Activated B cell treated with CpG ODN at 0.5 μM for 24 hours (primary cell): ENCODE measurements at regions not wholly inside any gene's neighbourhood (a gene's known extent, or its start where the extent isn't known, plus 50 kb on each side); places are given as distances from the start of the nearest gene placed in this dataset.

Experiments used
- ATAC-seq: fragments of 200-7000 bp; cut with Tn5 transposase; one replicate; pipeline ENCODE4 v1.10.0; 2021; ENCODE audit warnings: low read depth, mild to moderate bottlenecking, moderate library complexity
- CTCF ChIA-PET: fragments of 350-600 bp; sonication (Branson Sonifier 250); formaldehyde crosslinking; loops from one replicate; lab custom pipeline; 2021; ENCODE audit warnings: antibody characterized with exemption; lab: Charles Lee
- POLR2A ChIA-PET: fragments of 350-600 bp; sonication (Branson Sonifier 250); formaldehyde crosslinking; loops from one replicate; lab custom pipeline; 2021; ENCODE audit warnings: antibody characterized with exemption; lab: Charles Lee
- DNase-seq: peaks from one replicate; pipeline ENCODE4 v3.0.0; 2022
- H3K27ac Mint-ChIP-seq: one replicate; pipeline ENCODE4 v1.8.0; 2020; ENCODE audit warnings: mixed read lengths
- H3K27me3 Mint-ChIP-seq: one replicate; pipeline ENCODE4 v1.8.0; 2021; ENCODE audit warnings: mixed read lengths
- H3K36me3 Mint-ChIP-seq: one replicate; pipeline ENCODE4 v1.8.0; 2021; ENCODE audit warnings: low read depth, mixed read lengths
- H3K4me1 Mint-ChIP-seq: one replicate; pipeline ENCODE4 v1.8.0; 2021; ENCODE audit warnings: mixed read lengths
- H3K4me3 Mint-ChIP-seq: one replicate; pipeline ENCODE4 v1.8.0; 2020; ENCODE audit warnings: mild to moderate bottlenecking, mixed read lengths
- H3K9me3 Mint-ChIP-seq: one replicate; pipeline ENCODE4 v1.8.0; 2020; ENCODE audit warnings: mixed read lengths
- CTCF ChIP-seq: fragments of 200-600 bp; IDR thresholded peaks from one replicate; pipeline ENCODE4 v1.8.0; 2022; ENCODE audit warnings: antibody characterized with exemption, mild to moderate bottlenecking
- intact Hi-C: fragments of 100-400 bp; cut with micrococcal nuclease; formaldehyde crosslinking; loops from one replicate; pipeline ENCODE4 v1.15.1; 2024

- intact Hi-C loops = no loop called here
- no peak for DNase-seq
- Mint-ChIP-seq H3K36me3 (no peaks in the 10 kb centered on the region), H3K27me3 (peaks cover 7% of the 10 kb centered on the region), H3K27ac (no peak overlapping the region), H3K4me3 (no peak overlapping the region), H3K4me1 (no peaks in the 10 kb centered on the region), H3K9me3 (no peaks in the 10 kb centered on the region)
- no peak for ATAC-seq
- ChIA-PET POLR2A (no interaction called here), CTCF (no interaction called here)
- TF ChIP-seq CTCF = no peak
Measured at GRCh38 chr10:118842843-118843624, 88.3 kb upstream of the CACUL1 start.

GRCh38 chr10:118843647-118844265, 89.0 kb upstream of the CACUL1 start:
- DNase-seq (no peak), ATAC-seq (no peak)
- intact Hi-C loops = no loop called here
- H3K9me3 Mint-ChIP-seq = no peaks in the 10 kb centered on the region
- no peak overlapping the region for H3K27ac Mint-ChIP-seq
- no peaks in the 10 kb centered on the region for H3K4me1 Mint-ChIP-seq
- POLR2A ChIA-PET = no interaction called here
- H3K4me3 Mint-ChIP-seq = no peak overlapping the region
- CTCF ChIA-PET = no interaction called here
- no peak for TF ChIP-seq CTCF
- H3K27me3 Mint-ChIP-seq = peaks cover 7% of the 10 kb centered on the region
- H3K36me3 Mint-ChIP-seq = no peaks in the 10 kb centered on the region

- H3K36me3 Mint-ChIP-seq = no peaks in the 10 kb centered on the region
- no peak overlapping the region for H3K27ac Mint-ChIP-seq
- H3K4me1 Mint-ChIP-seq = no peaks in the 10 kb centered on the region
- no peaks in the 10 kb centered on the region for H3K9me3 Mint-ChIP-seq
- peaks cover 7% of the 10 kb centered on the region for H3K27me3 Mint-ChIP-seq
- POLR2A ChIA-PET = no interaction called here
- TF ChIP-seq CTCF = no peak
- DNase-seq (no peak), ATAC-seq (no peak)
- CTCF ChIA-PET = no interaction called here
- H3K4me3 Mint-ChIP-seq = no peak overlapping the region
- intact Hi-C loops = no loop called here
Measured at GRCh38 chr10:118844731-118845521, 90.2 kb upstream of the CACUL1 start.

- Mint-ChIP-seq H3K27ac (no peak overlapping the region), H3K27me3 (peaks cover 7% of the 10 kb centered on the region), H3K4me3 (no peak overlapping the region), H3K9me3 (no peaks in the 10 kb centered on the region), H3K4me1 (no peaks in the 10 kb centered on the region), H3K36me3 (no peaks in the 10 kb centered on the region)
- ATAC-seq = no peak
- POLR2A ChIA-PET = no interaction called here
- TF ChIP-seq CTCF = no peak
- CTCF ChIA-PET = no interaction called here
- DNase-seq = no peak
- intact Hi-C loops = no loop called here
Measured at GRCh38 chr10:118845776-118846175, 91.0 kb upstream of the CACUL1 start.
